GM18909 (cell line): ENCODE measurements at regions not wholly inside any gene's neighbourhood (a gene's known extent, or its start where the extent isn't known, plus 50 kb on each side); places are given as distances from the start of the nearest gene placed in this dataset.
"Not testable (repeated sequence)": the region's sequence is repeated elsewhere in the genome, so short reads cannot be mapped to it uniquely, and the experiment has no call there.

Experiments used
- ATAC-seq: cut with Tn5 transposase; IDR thresholded peaks from one replicate; pipeline ENCODE4 v1.9.1; 2021; ENCODE audit warnings: mild to moderate bottlenecking; ENCODE audit not compliant: unreplicated experiment, poor library complexity

DNA sequence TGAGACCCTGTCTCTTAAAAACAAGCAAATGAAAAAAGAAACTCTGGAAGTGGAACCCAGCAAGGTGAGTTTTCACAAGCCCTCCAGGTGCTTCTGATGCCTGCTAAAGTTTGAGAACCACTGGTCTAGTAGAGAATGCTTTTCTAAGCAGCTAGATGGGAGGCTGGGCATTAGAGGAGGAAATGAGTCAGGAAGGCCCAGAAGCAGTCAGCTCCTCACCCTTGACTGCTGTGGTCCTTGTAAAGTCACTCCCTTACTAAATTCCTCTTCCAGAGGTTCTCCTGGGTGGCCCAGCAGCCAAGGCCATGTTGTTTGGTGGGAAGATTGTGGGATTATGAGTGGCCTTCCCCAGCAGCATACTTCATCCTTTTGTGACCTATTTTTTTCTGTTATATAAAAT, 52.0 kb upstream of the FYN start:
- no peak for ATAC-seq

DNA sequence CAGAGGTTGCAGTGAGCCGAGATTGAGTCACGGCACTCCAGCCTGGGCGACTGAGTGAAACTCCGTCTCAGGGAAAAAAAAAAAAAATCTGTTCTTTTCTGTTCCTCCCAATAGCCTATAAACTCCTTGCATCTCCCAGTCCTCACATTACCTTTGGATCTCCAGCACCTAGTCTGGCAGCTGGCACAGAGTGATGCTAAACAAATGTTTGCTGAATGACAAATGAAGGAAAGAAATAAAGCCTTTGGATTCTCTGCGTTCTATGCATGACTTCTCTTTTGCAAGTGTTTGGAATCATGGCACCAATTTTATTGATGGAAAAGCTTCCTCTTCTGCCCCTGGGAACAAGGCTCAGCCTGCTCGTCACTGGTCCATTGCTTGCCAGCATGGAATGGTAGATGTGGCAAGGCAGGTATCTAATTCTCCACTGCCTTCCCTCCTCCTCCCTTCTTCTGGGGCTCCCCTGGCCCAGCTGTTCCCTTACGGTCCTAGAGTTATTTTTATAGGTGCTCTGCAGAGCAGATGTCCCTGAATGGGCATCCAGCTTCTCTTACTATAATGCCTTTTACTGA, 53.6 kb upstream of the FYN start:
- ATAC-seq = no peak

DNA sequence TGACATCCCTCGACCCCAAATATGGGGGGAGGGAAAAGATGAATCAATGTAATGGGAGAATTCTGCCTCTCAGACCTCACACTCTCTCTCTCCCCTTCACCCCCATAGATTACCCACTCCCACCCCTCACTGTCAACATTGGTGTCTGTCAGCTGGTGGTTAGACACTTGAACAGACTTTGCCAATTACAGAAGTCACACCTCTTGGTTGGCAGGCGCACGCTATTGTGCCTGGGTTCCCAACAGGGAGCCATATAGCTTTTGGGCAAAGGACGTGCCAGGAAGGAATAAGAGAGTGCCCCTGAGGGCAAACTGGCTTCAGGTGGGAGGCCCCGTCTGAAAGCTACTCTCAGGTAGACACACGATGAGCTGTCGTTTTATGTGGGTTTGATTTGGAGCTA, 54.1 kb upstream of the FYN start:
- no peak for ATAC-seq

DNA sequence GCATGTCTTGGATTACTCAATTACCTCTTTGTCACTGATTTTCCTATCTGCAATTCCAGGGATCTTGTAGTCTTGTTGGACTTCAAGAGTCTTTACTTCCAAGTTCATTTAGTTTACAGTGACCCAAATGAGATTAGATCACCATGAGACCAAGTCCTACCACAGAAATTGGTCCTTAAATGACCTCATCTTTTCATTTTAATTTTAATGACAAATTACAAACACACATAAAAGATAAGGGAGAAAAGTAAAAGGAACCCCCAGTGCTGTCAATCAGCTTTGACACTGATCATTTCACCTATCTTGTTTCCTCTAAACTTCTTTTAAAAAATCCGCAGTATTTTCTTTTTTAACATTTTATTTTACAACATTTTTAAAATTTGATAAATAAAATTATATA, 54.9 kb upstream of the FYN start:
- ATAC-seq = no peak

GRCh38 chr6:111934611-111935010, 61.4 kb upstream of the FYN start:
- not testable (repeated sequence) for ATAC-seq

DNA sequence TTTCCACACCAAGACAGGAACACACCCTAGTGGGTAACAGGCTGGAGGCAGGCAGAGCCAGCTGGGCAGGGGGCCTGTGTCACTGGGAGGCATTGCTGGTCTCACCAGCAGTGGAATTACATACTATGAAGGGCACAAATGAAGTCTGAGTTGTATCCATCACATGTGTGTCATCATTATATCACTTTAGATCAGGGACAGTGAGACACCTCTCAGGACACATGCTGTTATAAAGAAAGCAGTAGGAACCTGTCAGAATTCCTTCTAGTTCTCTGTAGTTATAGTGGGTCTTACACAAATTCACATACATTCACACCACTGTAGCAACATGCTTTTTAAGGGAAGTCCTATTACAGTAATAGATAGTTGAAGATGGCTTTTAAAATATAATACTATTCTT, 63.5 kb upstream of the FYN start:
- ATAC-seq = no peak

GRCh38 chr6:111938710-111939109, 65.5 kb upstream of the FYN start:
- ATAC-seq = no peak

- ATAC-seq = no peak
Measured at GRCh38 chr6:111939902-111940301, 66.7 kb upstream of the FYN start.

GRCh38 chr6:111940801-111941200, 67.5 kb upstream of the FYN start:
- ATAC-seq = no peak

GRCh38 chr6:111941686-111942330, 68.6 kb upstream of the FYN start:
- ATAC-seq = no peak

DNA sequence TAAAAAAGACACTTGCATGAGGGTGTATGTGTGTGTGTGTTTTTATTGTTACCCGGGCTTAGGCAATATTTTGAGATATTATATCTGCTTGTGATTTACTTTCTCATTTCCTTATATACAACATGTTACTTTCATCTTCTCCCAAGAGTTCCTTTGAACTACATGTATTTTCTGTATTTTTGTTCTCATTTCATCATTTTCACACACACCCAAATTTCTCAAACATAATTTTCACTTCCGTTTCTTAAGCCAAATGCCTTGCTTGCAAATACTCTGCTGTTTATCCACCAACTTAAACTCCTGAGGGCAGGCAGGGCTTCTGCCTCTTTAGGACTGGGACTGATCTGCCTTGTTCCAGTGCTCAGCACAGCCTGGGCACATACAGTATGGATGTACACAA, 69.3 kb upstream of the FYN start:
- ATAC-seq = no peak

GRCh38 chr6:111943266-111943665, 70.0 kb upstream of the FYN start:
- no peak for ATAC-seq

DNA sequence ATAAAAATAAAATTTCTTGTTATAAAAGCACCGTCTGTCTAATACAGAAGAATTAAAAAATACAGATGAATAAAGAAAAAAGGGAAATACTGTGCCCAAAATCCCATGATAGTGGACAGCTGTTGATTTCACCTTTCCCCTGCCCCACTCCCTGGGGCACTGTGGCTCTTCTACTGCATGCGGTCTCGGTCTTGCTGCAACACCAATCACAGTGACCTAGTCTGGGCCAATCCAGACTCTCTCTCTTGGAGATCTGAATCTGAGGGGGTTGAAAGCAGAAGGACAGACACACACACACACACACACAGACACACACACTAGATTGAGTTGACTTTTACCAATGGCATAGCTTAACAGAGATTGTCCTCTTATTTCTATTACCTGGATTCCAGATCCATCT, 70.5 kb upstream of the FYN start:
- ATAC-seq = no peak

GRCh38 chr6:111944541-111944940, 71.3 kb upstream of the FYN start:
- no peak for ATAC-seq

GRCh38 chr6:111949546-111949945, 76.3 kb upstream of the FYN start:
- no peak for ATAC-seq

DNA sequence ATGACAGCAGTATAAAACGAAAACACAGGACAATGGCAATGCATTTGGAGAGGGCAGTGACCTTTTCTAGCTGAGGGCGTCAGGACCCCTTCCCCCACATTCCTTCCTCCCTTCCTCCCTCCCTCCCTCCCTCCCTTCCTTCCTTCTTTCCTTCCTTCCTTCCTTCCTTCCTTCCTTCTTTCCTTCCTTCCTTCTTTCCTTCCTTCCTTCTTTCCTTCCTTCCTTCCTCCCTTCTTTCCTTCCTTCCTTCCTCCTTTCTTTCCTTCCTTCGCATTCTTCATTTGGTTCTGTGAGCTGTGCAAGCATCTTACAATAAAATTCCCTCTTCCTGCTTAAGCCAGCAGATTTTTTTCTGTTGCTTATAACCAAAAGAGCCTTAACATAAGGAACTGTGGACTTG, 76.7 kb upstream of the FYN start:
- ATAC-seq = not testable (repeated sequence)

DNA sequence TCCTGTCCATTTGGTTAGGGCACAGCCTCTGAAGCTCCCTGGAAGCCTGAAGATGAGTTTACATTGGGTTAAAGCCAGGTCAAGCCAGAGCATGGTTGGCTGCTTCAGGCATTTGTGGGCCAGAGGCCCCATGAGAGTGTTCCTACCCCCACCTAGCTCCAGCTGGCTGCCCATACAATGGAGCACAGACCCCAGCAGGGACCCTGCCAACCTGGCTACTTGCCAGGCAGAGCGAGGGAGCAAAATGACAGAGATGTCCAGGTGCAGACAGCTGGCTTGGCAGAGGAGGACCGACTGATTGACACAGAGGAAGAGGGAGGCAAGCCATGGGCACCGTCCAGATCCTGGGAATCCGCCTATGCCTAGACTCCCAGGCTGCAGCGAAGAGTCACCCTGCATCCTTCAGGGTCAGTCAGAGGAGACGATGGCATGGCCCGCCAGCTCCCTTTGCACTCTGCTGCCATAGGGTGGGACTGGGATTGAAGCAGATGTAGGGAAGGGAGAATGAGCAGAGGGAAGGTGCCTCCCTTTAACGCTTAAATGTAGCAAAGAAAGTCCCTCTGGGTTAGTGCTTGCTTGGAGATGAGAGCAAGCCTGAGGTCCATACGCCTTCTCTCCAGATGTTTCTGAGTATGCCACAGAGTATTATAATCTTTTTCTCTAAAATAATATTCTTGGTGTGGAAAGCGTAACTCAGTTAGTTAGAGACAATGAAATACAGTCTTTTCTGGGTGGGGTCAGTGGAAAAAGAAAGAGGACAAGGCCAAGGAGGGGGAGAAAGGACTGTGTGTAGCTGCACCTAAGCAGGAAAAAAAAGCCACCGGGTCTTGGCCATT, 77.6 kb upstream of the FYN start:
- no peak for ATAC-seq

DNA sequence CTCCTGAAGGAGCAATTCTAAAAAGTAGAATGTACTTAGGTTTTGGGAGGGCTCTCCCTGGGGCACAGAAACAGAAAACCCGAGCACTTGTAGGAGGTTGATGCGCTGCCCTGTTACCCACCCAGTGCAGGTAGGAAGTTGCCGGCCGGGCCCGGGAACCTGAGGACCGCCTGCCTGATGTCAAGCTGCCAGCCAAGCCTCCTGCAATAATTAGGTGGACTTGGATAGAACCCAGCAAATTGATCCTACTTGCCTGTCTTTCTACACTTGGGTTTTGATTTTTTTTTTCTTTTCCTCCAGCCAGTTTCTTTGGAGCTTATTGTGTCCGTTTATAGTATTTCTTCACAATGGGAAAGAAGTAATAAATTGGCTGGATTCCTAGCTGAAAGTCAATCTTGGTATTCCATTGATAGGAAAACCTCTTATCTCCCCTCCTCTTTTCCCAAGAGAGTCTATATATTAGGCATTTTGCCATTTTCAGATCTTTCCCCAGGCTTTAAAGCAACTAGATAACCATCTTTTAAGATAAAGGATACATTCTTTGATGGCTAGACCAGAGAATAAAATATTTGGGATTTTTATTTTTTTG, 78.3 kb upstream of the FYN start:
- ATAC-seq = no peak

DNA sequence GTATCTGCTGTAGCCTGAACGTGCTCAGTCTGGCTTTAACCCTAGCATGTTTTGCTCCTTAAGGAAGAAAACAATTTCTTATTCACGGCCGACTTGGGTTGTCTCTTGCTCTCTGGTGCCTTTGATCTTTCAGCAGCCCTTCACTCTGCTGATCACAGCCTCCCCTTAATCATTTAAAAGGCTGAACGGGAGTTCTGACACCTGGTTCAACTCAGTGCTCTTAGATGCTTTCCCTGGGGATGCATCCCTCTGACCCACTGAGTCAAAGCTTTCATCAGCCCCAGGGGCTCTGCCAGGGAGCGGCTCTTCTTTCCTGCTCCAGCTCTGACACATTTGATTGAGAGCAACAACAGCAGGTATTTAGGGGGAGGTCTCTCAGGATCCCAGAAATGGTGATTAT, 79.0 kb upstream of the FYN start:
- ATAC-seq = no peak

DNA sequence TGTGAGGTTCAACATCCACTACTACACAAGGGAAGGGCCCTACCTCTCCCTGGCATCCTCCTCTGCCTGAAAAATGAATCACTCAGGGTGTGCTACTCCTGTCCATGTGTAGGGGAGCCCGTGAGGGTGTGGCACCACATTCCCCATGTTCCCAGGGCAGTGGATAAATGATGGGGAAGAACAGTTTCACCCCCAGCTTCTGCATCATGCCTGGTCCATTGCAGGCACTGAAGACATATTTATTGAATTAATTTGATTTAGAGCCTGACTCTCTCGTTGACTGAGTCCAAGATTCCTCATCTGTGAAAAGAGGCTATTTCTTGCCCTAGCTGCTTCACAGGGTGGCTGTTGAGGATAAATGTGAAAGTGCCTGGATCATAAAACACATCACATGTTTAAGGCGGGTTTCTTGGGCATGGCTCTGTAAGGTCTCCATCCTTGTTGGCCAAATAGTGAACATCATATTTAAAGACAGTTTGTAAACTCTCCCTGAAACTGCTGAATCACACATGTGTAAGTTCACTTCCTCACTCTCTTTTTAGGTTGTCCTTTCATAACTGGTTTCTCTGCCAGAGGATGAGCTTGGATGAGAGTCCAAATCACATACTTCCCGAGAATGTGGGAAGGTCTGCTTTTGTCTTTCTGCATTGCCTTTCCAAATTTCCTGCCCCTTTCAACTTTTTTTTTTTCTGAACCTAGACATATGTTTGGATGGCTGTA, 79.7 kb upstream of the FYN start:
- ATAC-seq = no peak

DNA sequence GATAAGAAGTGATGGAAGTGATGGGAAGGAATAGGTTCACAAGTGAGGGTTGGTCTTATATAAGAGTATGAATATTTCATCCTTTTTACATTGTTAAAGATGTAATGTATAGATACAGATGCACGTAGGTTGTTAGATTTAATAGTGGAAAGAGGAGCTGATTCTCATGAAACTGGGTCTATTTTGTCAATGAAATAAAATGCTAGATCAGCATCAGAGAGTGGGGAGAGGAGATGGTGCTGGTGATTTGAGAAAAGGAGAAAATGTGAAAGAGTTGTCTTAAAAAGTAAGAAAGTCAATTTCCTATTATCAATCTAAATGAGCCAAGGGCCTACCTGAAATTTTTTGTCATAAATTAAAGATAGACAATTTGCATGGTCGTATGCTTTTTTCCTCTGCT, 82.8 kb upstream of the FYN start:
- no peak for ATAC-seq
